Fibroblast of lung (primary cell): ENCODE measurements at regions not wholly inside any gene's neighbourhood (a gene's known extent, or its start where the extent isn't known, plus 50 kb on each side); places are given as distances from the start of the nearest gene placed in this dataset.
A peak's percentile ranks its signal among the peaks of the same experiment; 100 is the strongest.

Source experiments
- DNase-seq, 2 donors: peaks; one replicate each; pipeline versions ENCODE4 v3.0.0 to v3.0.0-alpha.2; 2010; ENCODE audit warnings: low read depth in 2 of 2
- H2AFZ ChIP-seq: 2 replicates; pipeline ENCODE4 v1.5.1; 2012; ENCODE audit warnings: low read length, control low read depth, inconsistent platforms
- H3K27ac ChIP-seq: 2 replicates; pipeline ENCODE4 v1.5.1; 2011; ENCODE audit warnings: low read length, control low read depth; ENCODE audit not compliant: insufficient read depth
- H3K27me3 ChIP-seq: 2 replicates; pipeline ENCODE4 v1.5.1; 2011; ENCODE audit warnings: mild to moderate bottlenecking, low read length; ENCODE audit not compliant: control insufficient read depth, insufficient read depth
- H3K36me3 ChIP-seq: 2 replicates; pipeline ENCODE4 v1.5.1; 2011; ENCODE audit warnings: low read length; ENCODE audit not compliant: control insufficient read depth, insufficient read depth
- H3K4me1 ChIP-seq: 2 replicates; pipeline ENCODE4 v1.5.1; 2011; ENCODE audit warnings: low read length; ENCODE audit not compliant: control insufficient read depth, insufficient read depth; ENCODE audit errors: extremely low read depth
- H3K4me2 ChIP-seq: 2 replicates; pipeline ENCODE4 v1.5.1; 2011; ENCODE audit warnings: low read length, control low read depth; ENCODE audit not compliant: insufficient read depth; ENCODE audit errors: extremely low read depth
- H3K4me3 ChIP-seq, 4 experiments: fragments of 200-600 bp in 1 of 4; sonication (generic) in 1 of 4; replicated peaks in 1 of 4; 2 replicates each; pipeline ENCODE4 v1.5.1; 2011 to 2016; ENCODE audit warnings: low read length in 4 of 4, low read depth in 3 of 4, mild to moderate bottlenecking in 3 of 4, control low read depth in 2 of 4, inconsistent platforms in 1 of 4, mixed read lengths in 1 of 4; ENCODE audit not compliant: insufficient read depth in 1 of 4; ENCODE audit errors: control extremely low read depth in 1 of 4
- H3K79me2 ChIP-seq: 2 replicates; pipeline ENCODE4 v1.5.1; 2012; ENCODE audit warnings: mild to moderate bottlenecking, low read length, inconsistent platforms; ENCODE audit not compliant: control insufficient read depth, insufficient read depth
- H3K9ac ChIP-seq: 2 replicates; pipeline ENCODE4 v1.5.1; 2011; ENCODE audit warnings: mild to moderate bottlenecking, low read length, control low read depth; ENCODE audit not compliant: insufficient read depth
- H3K9me3 ChIP-seq: 2 replicates; pipeline ENCODE4 v1.5.1; 2012; ENCODE audit warnings: low read depth, low read length; ENCODE audit not compliant: control insufficient read depth, insufficient read depth
- H4K20me1 ChIP-seq: 2 replicates; pipeline ENCODE4 v1.5.1; 2011; ENCODE audit warnings: low read length; ENCODE audit not compliant: control insufficient read depth, insufficient read depth; ENCODE audit errors: extremely low read depth
- CTCF ChIP-seq, 2 donors: IDR thresholded peaks in 1 of 2; conservative IDR thresholded peaks in 1 of 2; 1 replicate in 1 of 2; 2 replicates in 1 of 2; pipeline ENCODE4 v1.5.1; 2011 to 2012; ENCODE audit warnings: low read length in 2 of 2, control low read depth in 1 of 2, inconsistent platforms in 1 of 2, low read depth in 1 of 2, mild to moderate bottlenecking in 1 of 2
- EZH2 ChIP-seq: IDR thresholded peaks from 2 replicates; pipeline ENCODE4 v1.5.1; 2012; ENCODE audit warnings: low read length, control low read depth, mild to moderate bottlenecking; ENCODE audit errors: missing control alignments

DNA sequence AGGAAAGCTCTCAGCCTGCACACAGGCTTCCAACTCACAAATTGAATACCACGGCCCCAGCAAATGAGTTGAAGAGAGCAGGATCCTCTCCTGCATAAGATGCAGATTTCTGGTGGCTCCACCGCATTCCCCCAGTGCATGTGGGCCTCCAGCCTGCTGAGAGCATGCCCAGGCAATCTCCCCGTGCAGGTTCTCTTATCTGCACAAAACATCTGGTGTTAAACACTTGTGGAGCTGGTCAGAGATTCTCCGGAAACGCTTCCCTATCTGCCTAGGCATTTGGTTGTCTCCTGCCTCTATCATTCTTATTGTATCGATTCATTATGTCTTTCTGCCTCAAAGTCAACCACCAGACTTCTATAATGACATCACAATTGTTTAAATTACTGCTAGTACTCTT is 1349.0 kb upstream of the B3GALT2 start:
- no peak overlapping the region for H3K9ac ChIP-seq
- H2AFZ ChIP-seq: no peak overlapping the region
- H3K27ac ChIP-seq: no peak overlapping the region

DNA sequence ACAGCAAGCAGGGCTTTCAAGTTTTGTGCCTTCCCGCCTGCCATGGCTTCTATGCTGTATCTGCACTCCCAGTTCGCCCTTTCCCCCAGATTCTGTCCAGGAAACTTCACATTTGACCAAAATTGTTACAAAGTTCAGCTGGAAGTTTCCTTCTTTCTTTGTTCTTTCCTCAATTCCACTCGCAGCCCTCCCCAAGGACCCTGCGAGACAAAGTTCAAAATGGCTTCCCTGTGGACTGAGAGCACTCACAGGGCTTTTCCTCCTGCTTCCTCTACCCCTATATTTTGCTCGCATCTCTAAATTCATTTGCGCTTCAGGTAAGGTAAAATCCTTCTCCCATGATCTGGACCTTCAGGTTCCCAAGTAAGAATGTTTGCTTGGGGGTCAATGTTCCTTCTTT is 1348.4 kb upstream of the B3GALT2 start:
- Histone ChIP-seq H4K20me1 (no peaks in the 10 kb centered on the region), H3K4me2 (no peak overlapping the region), H3K27ac (no peak overlapping the region), H3K4me1 (no peaks in the 10 kb centered on the region), H3K9me3 (no peaks in the 10 kb centered on the region), H3K36me3 (no peaks in the 10 kb centered on the region), H3K79me2 (no peaks in the 10 kb centered on the region), H2AFZ (no peak overlapping the region), H3K27me3 (no peaks in the 10 kb centered on the region), H3K4me3 (no peak overlapping the region), H3K9ac (no peak overlapping the region)
- no peak for DNase-seq
- TF ChIP-seq EZH2 (no peak), CTCF (conservative IDR thresholded peaks at IDR 0.05 in 1 of 2, IDR thresholded peaks at IDR 0.05 in 1 of 2; ENCODE audit: low read depth in 1 of 2, low read length in 2 of 2) (no peak)

More for the DNA sequence above, 1349.0 kb upstream of the B3GALT2 start:
- no peaks in the 10 kb centered on the region for H3K4me1 ChIP-seq
- no peak overlapping the region for H3K4me2 ChIP-seq
- H3K4me3 ChIP-seq: no peak overlapping the region
- H3K27me3 ChIP-seq: no peaks in the 10 kb centered on the region
- DNase-seq: peak in 1 of 2 donors; percentile 10
- no peaks in the 10 kb centered on the region for H3K9me3 ChIP-seq
- no peaks in the 10 kb centered on the region for H3K36me3 ChIP-seq
- no peaks in the 10 kb centered on the region for H3K79me2 ChIP-seq
- no peaks in the 10 kb centered on the region for H4K20me1 ChIP-seq
- no peak for TF ChIP-seq CTCF (conservative IDR thresholded peaks at IDR 0.05 in 1 of 2, IDR thresholded peaks at IDR 0.05 in 1 of 2; ENCODE audit: low read depth in 1 of 2, low read length in 2 of 2)
- no peak for TF ChIP-seq EZH2

- H3K79me2 ChIP-seq: no peaks in the 10 kb centered on the region
- H3K27me3 ChIP-seq: no peaks in the 10 kb centered on the region
- H2AFZ ChIP-seq: no peak overlapping the region
- no peaks in the 10 kb centered on the region for H4K20me1 ChIP-seq
- TF ChIP-seq CTCF (conservative IDR thresholded peaks at IDR 0.05 in 1 of 2, IDR thresholded peaks at IDR 0.05 in 1 of 2; ENCODE audit: low read depth in 1 of 2, low read length in 2 of 2): no peak
- no peak for TF ChIP-seq EZH2
- no peak overlapping the region for H3K27ac ChIP-seq
- no peak overlapping the region for H3K4me2 ChIP-seq
- no peaks in the 10 kb centered on the region for H3K4me1 ChIP-seq
- no peaks in the 10 kb centered on the region for H3K9me3 ChIP-seq
- H3K9ac ChIP-seq: no peak overlapping the region
- no peaks in the 10 kb centered on the region for H3K36me3 ChIP-seq
- no peak overlapping the region for H3K4me3 ChIP-seq
- peak in 1 of 2 donors; percentile 27 for DNase-seq
Measured at GRCh38 chr1:194533641-194534040, 1347.2 kb upstream of the B3GALT2 start.
